NCI-H2171 (cell line): ENCODE measurements at regions not wholly inside any gene's neighbourhood (a gene's known extent, or its start where the extent isn't known, plus 50 kb on each side); places are given as distances from the start of the nearest gene placed in this dataset.
"Not testable (repeated sequence)": the region's sequence is repeated elsewhere in the genome, so short reads cannot be mapped to it uniquely, and the experiment has no call there.

Experiments used
- DNase-seq: peaks from one replicate; lab custom pipeline; 2025; lab: John Stamatoyannopoulos, UW

DNA sequence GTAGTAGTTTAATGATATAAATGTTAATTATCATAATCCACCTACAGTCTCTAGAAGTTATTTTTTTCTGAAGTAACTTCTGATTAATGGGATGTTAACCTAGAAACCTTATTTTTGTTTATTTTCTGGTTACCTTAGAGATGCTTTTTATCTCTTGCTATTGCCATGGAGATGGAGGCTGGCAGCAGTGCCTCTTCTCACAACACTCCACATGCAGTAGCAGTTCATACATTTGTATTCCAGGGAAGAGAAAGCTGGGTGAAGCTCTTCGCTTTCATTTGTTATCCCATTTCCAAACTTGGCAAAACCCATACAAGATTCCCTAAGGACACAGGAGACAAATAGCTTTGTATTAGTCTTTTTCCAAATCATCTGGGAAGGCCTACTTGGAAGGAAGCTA, 1794.1 kb upstream of the LRRTM1 start:
- DNase-seq: no peak

DNA sequence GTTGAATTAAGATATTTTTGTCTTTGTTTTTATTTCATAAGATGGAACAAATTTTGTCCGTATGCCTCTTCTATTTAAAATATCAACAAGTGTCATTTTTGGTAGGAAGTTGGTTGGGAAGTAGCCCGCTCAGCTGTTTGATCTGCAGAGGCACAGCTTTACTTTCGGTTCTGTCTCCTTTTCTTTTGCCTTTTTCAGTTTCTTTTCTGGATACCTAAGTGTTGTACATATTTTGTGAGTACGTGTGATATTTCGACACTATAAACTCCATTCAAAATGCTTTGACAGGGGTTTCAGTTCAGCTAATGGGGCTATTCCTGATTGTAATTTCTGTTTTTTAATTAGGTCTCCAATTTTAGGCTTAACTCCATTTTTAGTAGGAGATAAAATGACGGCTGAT, 1785.0 kb upstream of the LRRTM1 start:
- DNase-seq: no peak

DNA sequence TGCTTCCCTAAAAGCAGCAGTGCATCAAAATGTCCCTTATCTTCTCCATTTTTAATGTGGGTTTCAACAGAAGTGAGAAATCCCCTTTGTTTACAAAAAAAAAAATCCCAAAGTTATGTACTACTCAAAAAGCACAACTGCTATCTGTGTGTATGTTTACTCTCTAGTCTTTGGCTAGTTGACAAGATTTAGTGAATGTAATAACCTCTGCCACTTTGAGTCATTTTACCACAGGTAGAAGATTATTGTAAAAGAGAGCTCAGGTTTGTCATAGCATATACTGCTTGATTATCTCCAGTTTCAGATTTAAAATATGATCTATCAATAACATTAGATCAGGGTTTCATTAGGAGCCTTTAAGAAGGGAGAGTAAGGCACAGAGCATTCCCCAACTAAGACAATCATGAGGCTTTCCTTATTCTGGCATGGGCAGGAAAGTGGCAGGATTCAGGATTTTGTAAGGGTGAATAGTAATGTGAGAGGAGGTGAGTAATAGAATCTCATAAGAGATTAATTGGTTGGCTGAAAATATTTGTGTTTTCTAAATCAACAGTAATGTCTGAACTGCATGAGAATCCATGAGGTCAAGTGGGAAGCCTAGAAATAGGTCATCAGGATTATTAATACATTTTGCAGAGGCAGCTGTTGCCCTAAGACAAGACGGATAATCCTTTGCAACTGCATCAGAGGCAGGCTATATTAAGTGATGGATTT, 1780.3 kb upstream of the LRRTM1 start:
- DNase-seq: no peak

DNA sequence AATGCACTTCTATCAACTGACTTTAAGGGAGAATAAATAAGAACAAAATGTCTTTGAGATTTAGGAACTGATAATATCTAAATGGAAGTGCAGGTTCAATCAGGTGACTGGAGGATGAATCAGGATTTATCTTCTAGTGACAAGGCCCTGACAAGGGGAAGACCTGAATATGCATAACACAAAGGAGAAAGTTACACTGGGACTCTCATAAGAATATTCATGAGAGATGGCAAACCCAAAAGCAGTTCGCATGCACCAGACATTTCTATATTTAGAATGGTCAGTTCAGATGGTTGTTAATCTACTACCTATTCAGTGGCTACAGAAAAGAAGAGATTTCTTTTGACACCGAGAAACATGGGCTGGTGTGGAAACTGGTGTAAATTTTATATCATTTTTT, 1771.3 kb upstream of the LRRTM1 start:
- no peak for DNase-seq

DNA sequence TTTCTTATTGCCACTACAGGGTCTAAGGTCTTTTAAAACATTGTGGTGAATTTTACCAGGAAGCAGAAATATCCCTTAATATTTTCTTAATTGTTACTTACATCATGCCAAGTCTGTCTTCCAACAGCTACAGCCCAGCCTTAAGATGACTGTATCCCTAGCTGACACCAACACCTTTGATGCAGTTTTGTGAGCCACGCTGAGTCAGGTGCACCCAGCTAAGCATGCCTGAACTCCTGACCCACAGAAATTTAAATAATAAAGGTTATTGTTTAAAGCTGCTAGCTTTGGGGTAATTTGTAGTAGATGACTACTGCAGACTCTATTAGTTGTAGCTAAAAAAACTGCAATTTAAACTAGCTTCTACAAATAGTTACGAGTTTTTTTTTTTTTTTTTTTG, 1757.9 kb upstream of the LRRTM1 start:
- no peak for DNase-seq

DNA sequence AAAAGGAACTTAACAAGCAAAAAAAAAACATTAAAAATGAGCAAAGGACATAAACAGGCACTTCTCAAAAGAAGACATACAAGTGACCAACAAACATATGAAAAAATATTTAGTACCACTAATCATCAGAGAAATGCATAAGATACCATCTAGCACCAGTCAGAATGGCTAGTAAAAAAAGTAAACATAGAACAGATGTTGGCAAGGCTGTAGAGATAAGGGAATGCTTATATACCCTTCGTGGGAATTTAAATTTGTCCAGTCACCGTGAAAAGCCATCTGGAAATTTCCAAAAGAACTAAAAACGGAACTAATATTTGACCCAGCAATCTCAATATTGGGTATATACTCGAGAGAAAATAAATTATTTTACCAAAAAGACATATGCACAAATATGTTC, 1751.3 kb upstream of the LRRTM1 start:
- no peak for DNase-seq

DNA sequence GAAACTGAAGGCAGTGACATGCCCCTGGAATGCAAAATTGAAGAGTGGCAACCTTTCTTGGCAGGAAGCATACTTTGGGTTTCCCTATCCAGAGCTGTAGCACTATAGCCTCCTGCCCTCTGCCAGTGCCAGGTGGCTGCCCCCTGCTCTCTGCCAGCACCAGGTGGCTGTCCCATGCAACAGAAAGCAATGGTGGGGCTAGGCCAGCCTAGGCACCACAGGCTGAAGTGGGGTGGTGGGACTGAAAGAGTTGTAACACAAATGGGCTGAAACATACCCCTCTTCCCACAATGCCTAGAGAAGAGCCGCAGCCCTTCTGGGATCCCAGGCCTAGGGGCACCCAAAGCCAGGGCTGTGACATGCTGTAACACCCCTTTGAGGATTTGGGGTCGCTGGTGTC, 1739.3 kb upstream of the LRRTM1 start:
- no peak for DNase-seq

DNA sequence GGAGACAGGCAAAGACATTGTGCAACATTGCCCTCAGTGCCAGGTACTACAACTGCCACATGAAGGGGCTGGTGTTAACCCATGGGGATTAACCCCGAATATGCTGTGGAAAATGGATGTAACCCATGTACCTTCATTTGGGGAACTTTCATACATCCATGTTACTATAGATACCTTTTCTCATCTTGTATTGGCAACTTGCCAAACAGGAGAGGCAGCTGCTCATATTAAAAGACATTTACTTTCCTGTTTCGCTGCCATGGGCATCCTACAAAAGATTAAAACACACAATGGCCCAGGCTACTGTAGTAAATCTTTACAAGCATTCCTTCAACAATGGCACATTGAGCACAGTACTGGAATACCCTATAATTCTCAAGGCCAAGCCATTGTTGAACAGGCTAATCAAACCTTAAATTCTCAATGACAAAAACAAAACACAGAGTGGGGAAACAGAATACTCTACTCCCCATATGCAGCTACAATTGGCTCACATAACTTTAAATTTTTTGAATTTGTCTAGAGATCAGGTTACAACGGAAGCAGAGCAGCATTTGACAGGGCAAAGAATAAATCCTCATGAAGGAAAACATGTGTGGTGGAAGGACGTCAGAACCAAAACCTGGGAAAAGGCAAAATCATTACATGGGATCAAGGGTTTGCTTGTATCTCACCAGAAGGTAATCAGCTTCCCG, 1723.5 kb upstream of the LRRTM1 start:
- no peak for DNase-seq

DNA sequence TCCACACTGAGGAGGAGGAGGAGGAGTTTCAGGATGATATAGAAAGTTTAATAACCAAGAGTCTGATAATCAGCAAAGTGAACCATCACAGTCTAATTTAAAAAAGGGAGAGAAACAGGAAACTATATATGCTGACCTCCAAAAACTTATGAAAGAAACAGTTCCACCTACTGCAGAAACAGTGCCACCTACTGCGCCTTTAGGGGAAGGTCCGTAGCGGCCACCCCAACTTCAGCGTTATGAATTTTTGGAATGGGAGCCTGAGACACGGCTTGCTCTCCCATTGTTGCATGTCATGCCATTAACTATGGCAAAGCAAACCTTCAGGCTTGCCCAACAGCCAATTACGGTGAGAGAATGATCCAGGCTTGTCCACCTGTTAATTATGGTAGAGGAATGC, 1719.2 kb upstream of the LRRTM1 start:
- no peak for DNase-seq

DNA sequence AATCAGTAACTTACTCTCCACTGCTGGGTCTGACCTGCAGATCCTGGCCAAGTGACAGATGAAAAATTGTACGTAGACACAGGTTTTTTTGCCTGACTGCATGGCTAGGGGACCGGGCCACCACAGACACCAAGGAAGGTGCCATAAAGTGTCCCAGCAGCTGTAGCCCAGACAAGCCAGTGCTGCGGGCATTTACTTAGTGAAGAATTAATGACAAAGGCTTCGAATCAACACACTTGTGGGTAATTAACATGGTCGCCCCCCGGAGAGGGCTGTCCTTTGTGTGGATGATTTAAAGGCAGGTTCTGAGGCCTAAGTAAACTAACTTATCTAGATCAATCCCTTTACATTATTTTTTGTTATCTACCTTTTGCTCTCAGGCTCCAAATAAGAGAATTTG, 1709.1 kb upstream of the LRRTM1 start:
- DNase-seq: no peak

DNA sequence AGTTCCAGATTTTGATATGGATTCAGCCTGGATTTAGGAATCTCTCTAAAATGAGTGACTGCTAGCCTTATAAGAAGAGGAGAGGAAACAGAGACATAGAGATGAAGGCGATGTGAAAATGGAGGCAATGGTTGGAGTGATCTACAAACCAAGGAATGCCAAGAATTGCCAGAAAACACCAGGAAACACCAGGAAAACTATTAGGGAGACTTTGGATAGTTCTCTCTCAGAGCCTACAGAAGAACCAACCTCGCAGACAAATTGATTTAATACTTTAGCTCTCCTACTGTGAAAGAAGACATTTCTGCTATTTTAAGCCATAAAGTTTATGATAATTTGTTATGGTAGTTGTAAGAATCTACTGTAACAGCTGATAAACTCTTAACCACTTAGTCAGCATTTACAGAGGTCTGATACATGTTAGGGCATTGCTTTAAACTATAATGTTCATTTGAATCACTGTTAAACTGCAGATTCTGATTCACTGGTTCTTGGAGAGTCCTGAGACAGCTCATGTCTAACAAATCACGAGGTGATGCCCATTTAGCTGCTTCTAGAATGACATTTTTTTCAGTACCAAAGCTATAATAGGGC, 1702.6 kb upstream of the LRRTM1 start:
- DNase-seq: no peak

DNA sequence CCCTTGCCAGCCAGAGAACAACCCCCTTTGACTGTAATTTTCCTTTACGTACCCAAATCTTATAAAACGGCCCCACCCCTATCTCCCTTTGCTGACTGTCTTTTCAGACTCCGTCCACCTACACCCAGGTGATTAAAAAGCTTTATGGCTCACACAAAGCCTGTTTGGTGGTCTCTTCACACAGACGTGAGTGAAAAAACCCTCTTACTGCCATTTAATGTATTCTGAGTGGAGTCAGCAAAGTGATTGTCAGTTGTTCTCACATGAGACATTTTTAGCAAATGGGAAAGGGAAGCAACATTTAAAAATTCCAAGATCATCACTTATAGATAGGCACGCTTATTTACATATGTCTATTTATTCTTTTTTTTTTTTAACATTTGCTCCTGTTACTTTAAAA, 1701.3 kb upstream of the LRRTM1 start:
- DNase-seq: not testable (repeated sequence)

DNA sequence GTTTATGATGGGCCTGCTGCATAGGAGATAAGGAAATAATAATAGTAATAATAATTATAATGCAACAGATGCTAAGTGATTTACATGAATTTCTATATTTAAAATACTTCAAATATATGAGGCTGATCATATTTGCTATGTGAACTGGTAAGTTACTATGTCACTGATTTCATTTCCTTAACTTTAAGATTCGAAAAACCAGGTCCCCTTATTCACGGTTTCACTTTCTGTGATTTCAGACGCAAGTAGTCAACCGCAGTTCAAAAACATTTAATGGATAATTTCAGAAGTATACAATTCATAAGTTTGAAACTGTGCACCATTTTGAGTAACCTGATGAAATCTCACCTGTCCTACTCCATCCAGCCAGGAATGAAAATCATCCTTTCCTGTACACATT, 1697.1 kb upstream of the LRRTM1 start:
- DNase-seq: no peak

DNA sequence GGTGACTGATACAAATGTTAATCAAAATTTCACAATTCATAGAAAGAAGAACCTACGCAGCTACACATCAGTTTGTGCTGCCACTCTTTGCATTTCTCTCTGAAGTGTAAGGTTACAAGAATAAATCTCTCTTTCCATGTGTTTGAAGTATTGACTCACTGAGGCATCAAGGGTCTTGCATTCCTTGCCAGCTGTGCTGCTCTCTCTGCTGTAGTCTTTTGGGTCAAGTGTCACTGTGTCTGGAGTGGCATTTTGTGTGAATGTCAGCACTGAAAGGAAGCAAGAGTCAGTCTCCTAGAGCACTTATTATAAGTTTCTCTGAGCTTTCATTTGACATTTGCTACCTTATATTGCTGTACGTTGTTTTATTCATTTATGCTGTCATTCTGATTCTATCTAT, 1696.1 kb upstream of the LRRTM1 start:
- DNase-seq: no peak

DNA sequence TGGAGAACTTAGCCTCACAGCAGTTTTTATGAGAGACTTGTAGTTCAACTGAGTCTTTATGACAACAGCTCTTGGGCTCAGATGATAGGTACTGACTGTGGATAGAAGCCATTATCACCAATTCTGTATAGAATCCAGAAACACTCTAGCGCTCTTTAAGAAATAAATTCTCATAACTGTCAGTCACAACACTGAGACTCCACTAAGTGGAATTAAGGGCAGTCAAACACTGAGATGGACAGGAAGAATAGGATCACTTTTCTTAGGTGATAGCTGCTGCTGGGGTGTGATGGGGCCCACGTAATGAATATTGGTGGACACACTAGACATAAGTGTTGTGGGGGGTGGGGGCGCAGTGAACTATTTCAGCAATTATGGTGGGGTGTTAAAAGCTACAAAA, 1691.8 kb upstream of the LRRTM1 start:
- no peak for DNase-seq

DNA sequence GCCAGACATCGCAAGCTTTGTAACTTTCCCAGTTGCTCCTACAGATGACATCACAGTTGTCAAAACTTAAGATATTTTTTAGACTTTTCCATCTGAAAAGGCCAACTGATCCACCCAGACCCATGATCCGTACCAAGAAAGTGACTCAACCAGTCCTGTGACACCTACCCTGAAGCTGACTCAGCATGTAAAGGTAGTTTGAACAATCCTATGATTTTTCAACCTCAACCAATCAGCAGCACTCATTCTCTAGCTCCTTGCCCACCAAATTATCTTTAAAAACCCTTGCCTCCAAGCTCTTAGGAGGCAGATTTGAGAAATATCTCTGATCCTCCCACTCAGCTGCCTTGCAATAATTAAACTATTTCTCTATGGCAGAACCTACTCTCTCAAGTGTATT, 1686.7 kb upstream of the LRRTM1 start:
- DNase-seq: no peak

DNA sequence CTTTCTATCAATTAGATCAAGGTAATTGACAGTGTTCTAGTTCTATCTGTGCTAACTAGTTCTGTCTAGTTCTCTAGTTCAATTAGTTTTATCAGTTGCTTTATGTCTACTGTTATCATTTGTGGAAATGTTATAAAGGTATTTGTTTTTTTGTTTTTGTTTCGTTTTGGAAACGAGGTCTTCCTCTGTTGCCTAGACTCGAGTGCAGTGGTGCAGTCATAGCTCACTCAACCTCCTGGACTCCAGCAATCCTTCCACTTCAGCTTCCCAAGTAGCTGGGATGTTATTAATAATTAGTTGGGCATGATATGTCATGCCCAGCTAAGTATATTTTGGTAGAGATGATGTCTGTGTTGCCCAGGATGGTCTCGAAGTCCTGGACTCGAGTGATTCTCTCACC, 1682.8 kb upstream of the LRRTM1 start:
- DNase-seq: no peak

DNA sequence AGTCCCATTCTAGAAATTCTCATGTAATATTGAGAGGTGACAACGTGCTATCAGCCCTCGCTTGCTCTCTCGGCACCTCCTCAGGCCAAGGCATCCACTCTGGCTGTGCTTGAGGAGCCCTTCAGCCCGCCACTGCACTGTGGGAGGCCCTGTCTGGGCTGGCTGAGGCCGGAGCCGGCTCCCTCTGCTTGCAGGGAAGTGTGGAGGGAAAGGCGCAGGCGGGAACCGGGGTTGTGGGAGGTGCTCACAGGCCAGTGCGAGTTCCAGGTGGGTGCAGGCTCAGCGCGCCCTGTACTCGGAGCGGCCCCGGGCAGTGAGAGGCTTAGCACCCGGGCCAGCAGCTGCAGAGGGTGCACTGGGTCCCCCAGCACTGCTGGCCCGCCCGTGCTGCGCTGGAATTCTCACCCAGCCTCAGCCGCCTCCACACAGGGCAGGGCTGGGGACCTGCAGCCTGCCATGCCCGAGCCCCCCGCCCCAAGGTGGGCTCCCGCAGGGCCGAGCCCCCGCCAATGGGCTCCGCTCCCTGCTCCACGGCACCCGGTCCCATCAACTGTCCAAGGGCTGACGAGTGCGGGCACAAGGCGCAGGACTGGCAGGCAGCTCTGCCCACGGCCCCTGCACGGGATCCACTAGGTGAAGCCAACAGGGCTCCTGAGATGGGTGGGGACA, 1680.6 kb upstream of the LRRTM1 start:
- DNase-seq: no peak

DNA sequence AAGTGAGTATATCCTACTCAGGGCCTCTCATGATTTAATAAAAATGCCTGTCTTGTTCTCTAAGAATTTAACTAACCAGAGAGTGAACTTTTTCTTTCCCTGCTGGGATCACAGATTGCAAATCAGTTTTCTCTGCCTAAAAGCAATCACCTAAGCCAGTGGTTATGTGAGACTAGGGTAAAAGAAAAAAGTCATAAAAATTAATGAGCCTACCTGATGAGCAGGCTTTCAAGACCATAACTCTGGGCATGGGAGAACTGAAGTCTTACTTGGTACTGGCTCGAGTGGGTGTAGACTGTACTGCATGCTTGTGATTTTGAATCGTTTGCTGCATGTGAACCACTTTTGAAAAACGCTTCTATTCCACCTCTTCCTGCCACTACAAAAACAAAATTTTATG, 1677.0 kb upstream of the LRRTM1 start:
- no peak for DNase-seq

DNA sequence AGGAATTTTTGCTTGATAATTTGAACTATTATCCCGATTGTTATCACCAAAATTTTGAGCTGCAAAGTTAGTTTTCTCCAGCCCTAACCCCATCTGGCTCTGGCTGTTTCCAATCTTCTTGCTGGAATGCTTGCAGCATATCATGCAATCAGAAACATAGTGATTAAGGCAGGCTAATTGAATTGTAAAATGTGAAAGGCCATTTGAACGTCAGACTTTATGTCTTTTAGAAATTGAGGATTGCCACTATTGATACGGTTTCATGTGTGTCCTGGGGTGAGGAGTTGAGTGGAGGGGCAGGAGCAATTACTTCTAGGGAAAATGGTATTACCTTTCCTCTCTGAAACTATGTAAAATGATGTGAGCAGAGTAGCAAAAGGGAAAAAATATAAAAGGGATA, 1674.5 kb upstream of the LRRTM1 start:
- DNase-seq: no peak

DNA sequence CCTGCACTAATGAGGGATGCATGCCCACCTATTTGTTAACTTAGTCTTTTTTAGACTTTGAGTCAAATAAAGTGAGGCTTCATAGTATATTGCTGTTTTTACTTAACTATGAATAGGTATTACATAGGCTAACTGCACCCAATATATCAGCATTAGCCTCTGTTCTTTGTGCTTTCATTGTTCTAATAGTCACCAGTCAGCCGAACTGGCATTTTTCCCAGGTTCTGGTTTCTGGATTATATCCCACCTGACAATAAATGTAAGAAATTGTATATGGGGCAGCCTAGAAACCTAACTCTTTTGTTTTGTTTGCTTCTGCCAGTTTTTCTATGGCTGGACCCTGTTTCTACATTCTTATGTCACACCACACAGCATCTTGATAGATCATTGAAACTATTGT, 1672.4 kb upstream of the LRRTM1 start:
- DNase-seq: no peak

DNA sequence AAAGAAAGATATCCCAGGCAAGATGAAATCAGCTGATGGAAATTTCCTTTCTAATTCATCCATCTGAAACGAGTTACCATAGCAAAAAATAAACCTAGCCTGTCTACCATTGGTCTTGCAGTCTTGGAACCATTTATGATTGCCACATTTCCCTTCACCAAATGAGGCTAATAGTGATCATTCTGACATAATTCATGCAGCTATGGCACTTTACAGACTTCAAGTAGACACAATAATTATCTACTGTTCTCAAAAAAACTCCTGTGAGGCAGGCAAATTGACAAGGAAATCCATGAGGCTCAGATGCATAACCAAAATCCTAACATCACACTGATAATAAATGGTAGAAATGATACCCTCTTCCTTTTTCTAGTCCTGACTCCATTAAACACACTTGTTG, 1669.7 kb upstream of the LRRTM1 start:
- no peak for DNase-seq

DNA sequence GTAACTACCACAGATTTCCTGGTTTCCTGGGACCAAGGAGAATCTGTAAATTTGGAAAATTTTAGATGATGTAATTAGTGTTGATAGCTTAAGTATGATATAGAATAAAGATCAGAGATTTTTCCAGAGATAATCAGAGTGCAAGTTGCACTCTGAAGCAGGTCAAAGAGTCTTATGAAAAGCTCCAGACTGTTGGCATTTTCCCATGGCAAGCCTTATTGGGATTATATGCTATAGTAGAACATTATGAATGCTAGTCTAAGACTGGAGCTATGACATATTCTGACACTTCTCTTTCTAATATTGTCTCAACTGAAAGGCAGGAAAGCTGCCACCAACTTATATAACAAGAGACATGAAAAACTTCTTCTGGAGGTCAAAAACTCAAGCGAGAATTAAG, 1638.3 kb upstream of the LRRTM1 start:
- no peak for DNase-seq
